Chondrocyte (in vitro differentiated cells): ENCODE measurements at regions not wholly inside any gene's neighbourhood (a gene's known extent, or its start where the extent isn't known, plus 50 kb on each side); places are given as distances from the start of the nearest gene placed in this dataset.
"Not testable (repeated sequence)": the region's sequence is repeated elsewhere in the genome, so short reads cannot be mapped to it uniquely, and the experiment has no call there.

ENCODE experiments used
- DNase-seq: peaks from one replicate; pipeline ENCODE4 v3.0.0; 2021; ENCODE audit warnings: mixed read lengths, low spot score
- H3K27ac Mint-ChIP-seq: one replicate; pipeline ENCODE4 v1.8.0; 2021; ENCODE audit warnings: mild to moderate bottlenecking, moderate library complexity, mixed read lengths; ENCODE audit not compliant: unreplicated experiment
- H3K27me3 Mint-ChIP-seq: 2 replicates; pipeline ENCODE4 v1.8.0; 2021; ENCODE audit warnings: low read depth, mixed read lengths
- H3K36me3 Mint-ChIP-seq: 2 replicates; pipeline ENCODE4 v1.8.0; 2021; ENCODE audit warnings: low read depth, mixed read lengths
- H3K4me1 Mint-ChIP-seq: 2 replicates; pipeline ENCODE4 v1.8.0; 2021; ENCODE audit warnings: low read depth, mild to moderate bottlenecking, mixed read lengths
- H3K4me3 Mint-ChIP-seq: one replicate; pipeline ENCODE4 v1.8.0; 2021; ENCODE audit warnings: mild to moderate bottlenecking, moderate library complexity, mixed read lengths; ENCODE audit not compliant: unreplicated experiment
- H3K9me3 Mint-ChIP-seq: 2 replicates; pipeline ENCODE4 v1.8.0; 2021; ENCODE audit warnings: low read depth, mixed read lengths
- TF ChIP-seq, protein P1 (sequence below): fragments of 200-600 bp; sonication (generic); IDR thresholded peaks from 2 replicates; pipeline ENCODE4 v1.5.0; 2021; ENCODE audit warnings: antibody characterized with exemption, mild to moderate bottlenecking, moderate library complexity

DNA sequence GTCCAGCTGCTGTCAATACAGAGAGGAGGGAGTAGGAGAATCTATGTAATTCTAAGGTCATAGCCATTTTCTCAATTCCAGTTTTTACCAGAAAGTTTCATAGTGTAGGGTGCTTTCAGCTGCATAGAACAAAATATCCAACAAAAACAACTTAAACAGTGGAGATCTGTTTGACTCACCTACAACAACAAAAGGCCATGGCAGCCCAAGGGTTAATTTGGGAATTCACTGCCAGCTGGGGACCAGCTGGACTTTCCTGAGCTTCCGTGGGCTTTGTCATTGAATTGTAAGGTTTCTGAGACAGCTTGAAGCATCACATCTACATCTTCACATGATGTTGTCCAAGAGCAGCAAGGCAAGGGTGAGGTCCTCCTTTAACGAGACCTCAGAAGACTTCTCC, 512.7 kb downstream of the IRS1 start:
- TF ChIP-seq, protein P1, sequence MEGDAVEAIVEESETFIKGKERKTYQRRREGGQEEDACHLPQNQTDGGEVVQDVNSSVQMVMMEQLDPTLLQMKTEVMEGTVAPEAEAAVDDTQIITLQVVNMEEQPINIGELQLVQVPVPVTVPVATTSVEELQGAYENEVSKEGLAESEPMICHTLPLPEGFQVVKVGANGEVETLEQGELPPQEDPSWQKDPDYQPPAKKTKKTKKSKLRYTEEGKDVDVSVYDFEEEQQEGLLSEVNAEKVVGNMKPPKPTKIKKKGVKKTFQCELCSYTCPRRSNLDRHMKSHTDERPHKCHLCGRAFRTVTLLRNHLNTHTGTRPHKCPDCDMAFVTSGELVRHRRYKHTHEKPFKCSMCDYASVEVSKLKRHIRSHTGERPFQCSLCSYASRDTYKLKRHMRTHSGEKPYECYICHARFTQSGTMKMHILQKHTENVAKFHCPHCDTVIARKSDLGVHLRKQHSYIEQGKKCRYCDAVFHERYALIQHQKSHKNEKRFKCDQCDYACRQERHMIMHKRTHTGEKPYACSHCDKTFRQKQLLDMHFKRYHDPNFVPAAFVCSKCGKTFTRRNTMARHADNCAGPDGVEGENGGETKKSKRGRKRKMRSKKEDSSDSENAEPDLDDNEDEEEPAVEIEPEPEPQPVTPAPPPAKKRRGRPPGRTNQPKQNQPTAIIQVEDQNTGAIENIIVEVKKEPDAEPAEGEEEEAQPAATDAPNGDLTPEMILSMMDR = no peak
- Mint-ChIP-seq H3K36me3 (peaks cover 5% of the 10 kb centered on the region), H3K27me3 (no peaks in the 10 kb centered on the region), H3K4me1 (no peaks in the 10 kb centered on the region), H3K9me3 (peaks cover 16% of the 10 kb centered on the region), H3K27ac (no peak overlapping the region), H3K4me3 (no peak overlapping the region)
- DNase-seq = no peak

DNA sequence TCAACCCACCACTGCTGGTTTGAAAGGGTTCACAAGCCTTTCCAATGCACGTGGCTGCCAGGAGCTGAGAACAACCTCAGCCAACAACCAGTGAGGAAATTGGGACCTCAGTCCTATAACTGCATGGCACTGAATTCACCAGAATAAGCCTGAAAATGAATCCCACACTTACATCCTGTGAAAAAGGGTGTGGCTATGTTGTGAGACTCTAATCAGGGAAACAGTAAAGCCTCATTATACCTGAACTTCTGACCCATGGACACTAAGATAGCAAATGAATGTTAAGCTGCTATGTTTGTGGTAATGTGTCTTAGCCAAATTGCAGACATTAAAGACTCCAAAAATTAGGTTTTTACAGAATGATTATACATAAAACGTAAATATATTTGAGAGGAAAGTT, 515.8 kb downstream of the IRS1 start:
- no peaks in the 10 kb centered on the region for H3K27me3 Mint-ChIP-seq
- no peak overlapping the region for H3K4me3 Mint-ChIP-seq
- TF ChIP-seq, protein P1 = no peak
- H3K4me1 Mint-ChIP-seq = no peaks in the 10 kb centered on the region
- no peaks in the 10 kb centered on the region for H3K36me3 Mint-ChIP-seq
- no peak for DNase-seq
- H3K27ac Mint-ChIP-seq = no peak overlapping the region
- peaks cover 3% of the 10 kb centered on the region for H3K9me3 Mint-ChIP-seq

DNA sequence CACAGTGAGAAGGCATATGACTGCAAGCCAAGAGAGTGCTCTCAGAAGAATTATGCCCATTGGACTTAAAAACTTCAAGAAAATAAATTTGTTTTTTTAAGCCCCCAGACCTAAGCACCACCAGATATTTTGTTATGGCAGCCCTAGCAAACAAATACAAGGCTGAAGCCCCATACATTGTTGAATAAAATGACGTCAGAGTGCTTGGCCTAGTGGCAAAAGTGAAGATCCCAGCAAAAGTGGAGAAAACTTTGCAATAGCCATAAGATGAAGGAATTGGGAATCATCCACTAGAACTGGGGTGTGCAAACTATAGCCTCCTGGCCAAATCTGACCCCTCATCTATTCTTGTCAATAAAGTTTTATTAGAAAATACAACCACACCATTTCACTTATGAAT, 517.5 kb downstream of the IRS1 start:
- no peaks in the 10 kb centered on the region for H3K27me3 Mint-ChIP-seq
- H3K9me3 Mint-ChIP-seq = peaks cover 3% of the 10 kb centered on the region
- H3K27ac Mint-ChIP-seq = no peak overlapping the region
- H3K4me3 Mint-ChIP-seq = no peak overlapping the region
- no peaks in the 10 kb centered on the region for H3K36me3 Mint-ChIP-seq
- no peaks in the 10 kb centered on the region for H3K4me1 Mint-ChIP-seq
- DNase-seq = no peak
- TF ChIP-seq, protein P1 = no peak

DNA sequence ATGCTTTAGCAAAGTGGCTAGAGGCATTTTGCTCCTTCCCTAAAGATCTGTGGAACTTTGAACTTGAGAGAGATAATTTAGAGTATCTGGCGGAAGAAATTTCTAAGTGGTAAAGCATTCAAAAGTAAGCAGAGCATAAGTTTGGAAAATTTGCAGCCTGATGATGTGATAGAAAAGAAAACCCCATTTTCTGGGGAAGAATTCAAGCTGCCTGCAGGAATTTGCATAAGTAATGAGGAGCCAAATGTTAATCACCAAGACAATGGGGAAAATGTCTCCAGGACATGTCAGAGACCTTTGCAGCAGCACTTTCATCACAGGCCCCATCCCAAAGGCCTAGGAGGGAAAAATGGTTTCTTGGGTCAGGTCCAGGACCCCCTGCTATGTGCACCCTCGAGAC, 519.5 kb downstream of the IRS1 start:
- not testable (repeated sequence) for H3K27me3 Mint-ChIP-seq

DNA sequence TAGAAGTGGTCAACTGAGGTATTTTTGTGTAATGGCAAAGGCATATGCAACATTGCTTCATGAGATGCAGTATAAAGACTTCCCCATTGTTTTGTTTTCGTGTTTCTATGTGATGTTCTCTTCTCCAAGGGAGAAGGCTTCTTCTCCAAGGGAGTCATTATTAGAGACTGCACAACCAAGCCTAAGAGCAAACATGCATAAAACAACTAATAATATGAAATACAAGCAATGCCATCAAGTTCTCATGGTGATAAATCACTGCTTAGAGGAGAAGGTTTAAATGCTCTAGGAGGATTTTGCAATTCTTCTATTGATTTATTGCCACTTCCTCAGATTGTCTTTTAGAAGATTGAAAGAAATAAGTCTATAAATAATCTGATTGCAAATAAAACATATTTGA, 524.4 kb downstream of the IRS1 start:
- peaks cover 3% of the 10 kb centered on the region for H3K9me3 Mint-ChIP-seq
- H3K27me3 Mint-ChIP-seq = no peaks in the 10 kb centered on the region

More for the DNA sequence above, 519.5 kb downstream of the IRS1 start:
- H3K4me1 Mint-ChIP-seq, H3K36me3 Mint-ChIP-seq, DNase-seq, H3K9me3 Mint-ChIP-seq, H3K27ac Mint-ChIP-seq, H3K4me3 Mint-ChIP-seq: not testable (repeated sequence)

DNA sequence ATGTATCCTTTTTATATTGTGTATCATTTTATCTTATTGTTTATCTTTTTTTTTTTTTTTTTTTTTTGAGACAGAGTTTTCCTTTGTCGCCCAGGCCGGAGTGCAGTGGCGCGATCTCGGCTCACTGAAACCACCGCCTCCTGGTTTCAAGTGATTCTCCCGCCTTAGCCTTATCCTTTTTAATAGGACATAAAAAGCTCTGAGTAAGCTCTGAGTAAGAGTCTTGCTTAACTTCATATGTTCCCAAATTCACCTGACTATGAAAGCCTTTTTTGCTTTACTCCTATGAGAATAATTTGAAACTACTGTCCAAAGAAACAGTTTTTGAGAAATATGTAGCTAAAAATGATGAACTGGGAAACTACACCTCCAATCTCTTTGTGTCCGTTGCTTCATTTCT, 525.5 kb downstream of the IRS1 start:
- H3K27me3 Mint-ChIP-seq = no peaks in the 10 kb centered on the region
- H3K36me3 Mint-ChIP-seq = no peaks in the 10 kb centered on the region
- H3K4me1 Mint-ChIP-seq = peaks cover 3% of the 10 kb centered on the region
- H3K27ac Mint-ChIP-seq = no peak overlapping the region
- H3K9me3 Mint-ChIP-seq = peaks cover 3% of the 10 kb centered on the region
- DNase-seq = no peak
- no peak overlapping the region for H3K4me3 Mint-ChIP-seq
- TF ChIP-seq, protein P1 = no peak

More for the DNA sequence above, 524.4 kb downstream of the IRS1 start:
- DNase-seq = no peak
- H3K4me3 Mint-ChIP-seq = no peak overlapping the region
- H3K27ac Mint-ChIP-seq = no peak overlapping the region
- peaks cover 3% of the 10 kb centered on the region for H3K4me1 Mint-ChIP-seq
- H3K36me3 Mint-ChIP-seq = no peaks in the 10 kb centered on the region
- TF ChIP-seq, protein P1 = no peak
